Suprapubic skin (tissue), 4 donors: ENCODE measurements at regions not wholly inside any gene's neighbourhood (a gene's known extent, or its start where the extent isn't known, plus 50 kb on each side); places are given as distances from the start of the nearest gene placed in this dataset.
A peak's percentile ranks its signal among the peaks of the same experiment; 100 is the strongest.
"Not testable (repeated sequence)": the region's sequence is repeated elsewhere in the genome, so short reads cannot be mapped to it uniquely, and the experiment has no call there.

Experiments
- DNase-seq, 2 donors: peaks; one replicate each; pipeline ENCODE4 v3.0.0-alpha.2; 2019; ENCODE audit warnings: low spot score in 2 of 2
- H3K27ac ChIP-seq: fragments of 200-600 bp; sonication (generic); one replicate; pipeline ENCODE4 v1.5.1; 2019
- H3K27me3 ChIP-seq: fragments of 200-600 bp; sonication (generic); one replicate; pipeline ENCODE4 v1.5.1; 2019
- H3K36me3 ChIP-seq: fragments of 200-600 bp; sonication (generic); one replicate; pipeline ENCODE4 v1.5.1; 2019
- H3K4me1 ChIP-seq: fragments of 200-600 bp; sonication (generic); one replicate; pipeline ENCODE4 v1.5.1; 2019
- H3K4me3 ChIP-seq: fragments of 200-600 bp; sonication (generic); one replicate; pipeline ENCODE4 v1.5.1; 2019; ENCODE audit warnings: mild to moderate bottlenecking
- H3K9me3 ChIP-seq: fragments of 200-600 bp; sonication (generic); one replicate; pipeline ENCODE4 v1.5.1; 2019
- EP300 ChIP-seq: sonication (generic); formaldehyde crosslinking; IDR thresholded peaks from one replicate; pipeline ENCODE4 v1.6.1; 2017; ENCODE audit warnings: antibody characterized with exemption
- POLR2A ChIP-seq, 2 donors: fragments of 450-650 bp; IDR thresholded peaks; one replicate each; pipeline ENCODE4 v1.6.1; 2017; ENCODE audit warnings: antibody characterized with exemption in 2 of 2, mild to moderate bottlenecking in 2 of 2, moderate library complexity in 2 of 2
- POLR2AphosphoS5 ChIP-seq, 3 donors: sonication (generic); formaldehyde crosslinking; IDR thresholded peaks; one replicate each; pipeline ENCODE4 v1.6.1; 2017; ENCODE audit warnings: antibody characterized with exemption in 3 of 3
- WGBS: methylation state at CpG from one replicate; pipeline ENCODE4 v1.1.5; 2018; 5-methylcytosine and 5-hydroxymethylcytosine counted together
- TF ChIP-seq, protein P1 (sequence below), 2 donors: fragments of 200-600 bp in 1 of 2; fragments of 450-650 bp in 1 of 2; sonication (generic) in 1 of 2; IDR thresholded peaks; one replicate each; pipeline ENCODE4 v1.5.1; 2016 to 2019; ENCODE audit warnings: antibody characterized with exemption in 2 of 2, mild to moderate bottlenecking in 1 of 2, moderate library complexity in 1 of 2

DNA sequence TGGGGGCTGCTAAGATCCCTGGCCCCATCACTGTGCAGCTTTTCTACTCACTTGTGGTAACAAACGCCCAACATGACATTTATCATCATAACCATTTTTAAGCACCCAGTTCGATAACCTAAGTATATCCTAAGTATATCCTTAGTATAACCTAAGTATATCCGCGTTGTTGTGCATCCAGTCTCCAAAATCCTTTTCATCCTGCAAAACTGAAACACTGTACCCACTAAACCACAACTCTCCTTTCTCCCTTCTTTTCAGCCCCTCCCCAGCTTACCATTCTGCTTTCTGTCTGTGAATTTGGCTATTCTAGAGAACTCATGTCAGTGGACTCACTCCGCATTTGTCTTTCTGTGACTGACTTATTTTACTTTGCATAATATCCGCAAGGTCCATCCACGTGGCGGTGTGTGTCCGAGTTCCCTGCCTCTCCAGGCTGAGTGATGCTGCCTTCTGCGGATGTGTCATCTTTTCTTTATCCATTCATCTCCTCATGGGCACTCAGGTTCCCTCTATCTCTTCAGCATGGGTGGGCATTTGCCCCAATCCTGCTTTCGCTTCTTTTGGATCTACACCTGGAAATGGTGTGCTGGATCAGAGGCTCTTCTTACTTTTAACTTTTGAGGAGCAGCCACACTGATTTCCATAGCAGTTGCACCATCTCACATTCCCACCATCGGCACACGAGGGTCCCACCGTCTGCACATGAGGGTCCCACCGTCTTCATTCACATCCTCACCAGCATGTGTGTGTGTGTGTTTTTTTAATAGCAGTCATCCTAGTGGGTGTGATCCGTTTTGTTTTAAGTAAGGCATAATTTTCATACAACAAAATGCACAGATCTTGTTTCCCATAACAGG lies 82.4 kb upstream of the CLDN5 start:
- Histone ChIP-seq H3K4me1 (peaks cover 15% of the 10 kb centered on the region), H3K27ac (peak overlapping the region; percentile 67)

DNA sequence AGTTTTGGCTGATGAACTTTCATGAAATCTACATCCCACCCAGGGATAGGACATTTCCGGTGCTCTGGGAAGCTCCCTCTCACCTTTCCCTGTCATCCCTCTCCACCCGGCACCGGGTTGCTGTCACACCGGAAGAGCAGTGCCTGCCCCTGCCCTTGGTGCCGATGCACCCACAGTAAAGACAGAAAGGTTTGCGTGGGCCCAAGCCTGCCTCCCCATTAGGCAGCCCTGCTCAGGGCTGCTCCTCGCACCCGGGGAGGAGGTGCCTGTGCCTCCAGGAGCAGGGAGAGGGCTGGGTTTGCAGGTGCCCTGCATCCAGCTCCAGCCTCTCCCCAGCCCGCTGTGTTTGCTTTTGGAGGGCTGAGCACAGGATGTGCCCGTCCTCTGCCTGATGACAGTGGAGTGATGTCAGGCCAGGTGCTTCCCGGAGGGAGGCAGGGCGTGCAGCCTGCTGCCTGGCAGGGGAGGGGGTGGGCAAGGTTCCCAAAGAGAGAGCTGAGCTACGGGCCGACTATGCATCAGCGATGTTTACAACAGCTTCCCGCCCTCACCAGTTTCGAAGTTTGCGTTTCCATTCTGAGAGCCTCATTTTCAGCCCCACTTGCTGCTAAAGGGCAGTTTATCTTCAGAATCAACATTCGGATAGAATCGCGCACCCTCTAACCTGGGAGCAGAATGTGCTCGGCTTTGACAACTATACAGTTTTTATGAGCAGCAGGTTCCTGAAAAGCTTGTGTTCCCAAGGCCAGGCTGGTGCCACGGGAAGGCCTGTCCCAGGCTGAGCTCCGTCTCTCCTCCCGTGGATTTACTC lies 83.2 kb upstream of the CLDN5 start:
- peak in 1 of 2 donors; percentile 85 for DNase-seq

More for the DNA sequence above, 82.4 kb upstream of the CLDN5 start:
- no peak overlapping the region for H3K4me3 ChIP-seq
- peaks cover 25% of the 10 kb centered on the region for H3K27me3 ChIP-seq
- TF ChIP-seq POLR2AphosphoS5 (IDR thresholded peaks at IDR 0.05), result no peak
- no peak for TF ChIP-seq EP300
- TF ChIP-seq, protein P1, sequence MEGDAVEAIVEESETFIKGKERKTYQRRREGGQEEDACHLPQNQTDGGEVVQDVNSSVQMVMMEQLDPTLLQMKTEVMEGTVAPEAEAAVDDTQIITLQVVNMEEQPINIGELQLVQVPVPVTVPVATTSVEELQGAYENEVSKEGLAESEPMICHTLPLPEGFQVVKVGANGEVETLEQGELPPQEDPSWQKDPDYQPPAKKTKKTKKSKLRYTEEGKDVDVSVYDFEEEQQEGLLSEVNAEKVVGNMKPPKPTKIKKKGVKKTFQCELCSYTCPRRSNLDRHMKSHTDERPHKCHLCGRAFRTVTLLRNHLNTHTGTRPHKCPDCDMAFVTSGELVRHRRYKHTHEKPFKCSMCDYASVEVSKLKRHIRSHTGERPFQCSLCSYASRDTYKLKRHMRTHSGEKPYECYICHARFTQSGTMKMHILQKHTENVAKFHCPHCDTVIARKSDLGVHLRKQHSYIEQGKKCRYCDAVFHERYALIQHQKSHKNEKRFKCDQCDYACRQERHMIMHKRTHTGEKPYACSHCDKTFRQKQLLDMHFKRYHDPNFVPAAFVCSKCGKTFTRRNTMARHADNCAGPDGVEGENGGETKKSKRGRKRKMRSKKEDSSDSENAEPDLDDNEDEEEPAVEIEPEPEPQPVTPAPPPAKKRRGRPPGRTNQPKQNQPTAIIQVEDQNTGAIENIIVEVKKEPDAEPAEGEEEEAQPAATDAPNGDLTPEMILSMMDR (IDR thresholded peaks at IDR 0.05), result no peak
- no peak for TF ChIP-seq POLR2A (IDR thresholded peaks at IDR 0.05)
- no peaks in the 10 kb centered on the region for H3K36me3 ChIP-seq
- H3K9me3 ChIP-seq, result no peaks in the 10 kb centered on the region
- DNase-seq, result peak in 1 of 2 donors; percentile 34
- WGBS, result 83% methylated on average over 16 of the region's 16 CpGs

DNA sequence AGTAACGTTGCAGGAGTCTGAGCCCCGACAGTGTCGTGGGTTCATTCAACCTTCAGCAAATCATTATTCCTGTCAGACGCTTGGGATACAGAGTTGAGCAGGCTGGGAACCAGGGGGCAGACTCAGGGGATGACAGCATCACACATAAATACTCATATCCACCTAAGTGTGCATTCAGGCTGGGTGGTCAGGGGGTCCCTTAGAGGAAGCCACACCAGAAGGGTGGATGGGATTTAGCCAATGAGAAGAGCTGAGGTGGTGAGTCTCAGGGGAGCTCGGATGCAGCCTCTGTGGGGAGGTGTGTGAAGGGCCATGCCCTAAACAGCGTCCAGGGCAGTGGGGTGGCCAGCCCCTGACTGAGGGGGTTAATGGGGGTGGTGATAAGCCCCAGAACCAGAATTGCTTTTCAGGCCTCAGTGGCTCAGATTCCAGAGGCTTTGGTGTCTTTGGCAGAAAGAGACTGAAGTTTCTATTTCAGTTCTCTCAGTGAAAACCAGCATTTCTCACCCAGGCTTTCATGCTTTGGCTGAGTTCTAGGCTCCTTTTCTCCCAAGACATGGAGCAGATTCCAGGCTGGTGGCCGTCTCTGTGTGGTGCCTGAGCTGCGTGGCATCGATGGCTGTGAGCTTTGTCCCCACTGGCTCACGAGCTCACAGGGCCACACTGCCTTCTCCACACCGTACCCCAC lies 83.9 kb upstream of the CLDN5 start:
- WGBS, result 62% methylated on average over 11 of the region's 11 CpGs
- Histone ChIP-seq H3K27me3 (peaks cover 25% of the 10 kb centered on the region), H3K4me1 (peaks cover 15% of the 10 kb centered on the region), H3K36me3 (no peaks in the 10 kb centered on the region), H3K4me3 (no peak overlapping the region), H3K27ac (peak overlapping the region; percentile 38), H3K9me3 (no peaks in the 10 kb centered on the region)
- TF ChIP-seq POLR2A (IDR thresholded peaks at IDR 0.05) (no peak), POLR2AphosphoS5 (IDR thresholded peaks at IDR 0.05) (no peak), EP300 (no peak)
- TF ChIP-seq, protein P1 (IDR thresholded peaks at IDR 0.05), result no peak
- peak in 1 of 2 donors; percentile 55 for DNase-seq

More for the DNA sequence above, 83.2 kb upstream of the CLDN5 start:
- H3K27ac ChIP-seq, result peak overlapping the region; percentile 67
- H3K27me3 ChIP-seq, result peaks cover 25% of the 10 kb centered on the region
- H3K4me3 ChIP-seq, result peak overlapping the region; percentile 15
- WGBS, result 24% methylated on average over 20 of the region's 25 CpGs
- peaks cover 15% of the 10 kb centered on the region for H3K4me1 ChIP-seq
- no peaks in the 10 kb centered on the region for H3K36me3 ChIP-seq
- TF ChIP-seq POLR2A (IDR thresholded peaks at IDR 0.05) (no peak), EP300 (no peak), POLR2AphosphoS5 (IDR thresholded peaks at IDR 0.05) (peak in 1 of 3 donors; percentile 77)
- TF ChIP-seq, protein P1 (IDR thresholded peaks at IDR 0.05), result no peak
- no peaks in the 10 kb centered on the region for H3K9me3 ChIP-seq

DNA sequence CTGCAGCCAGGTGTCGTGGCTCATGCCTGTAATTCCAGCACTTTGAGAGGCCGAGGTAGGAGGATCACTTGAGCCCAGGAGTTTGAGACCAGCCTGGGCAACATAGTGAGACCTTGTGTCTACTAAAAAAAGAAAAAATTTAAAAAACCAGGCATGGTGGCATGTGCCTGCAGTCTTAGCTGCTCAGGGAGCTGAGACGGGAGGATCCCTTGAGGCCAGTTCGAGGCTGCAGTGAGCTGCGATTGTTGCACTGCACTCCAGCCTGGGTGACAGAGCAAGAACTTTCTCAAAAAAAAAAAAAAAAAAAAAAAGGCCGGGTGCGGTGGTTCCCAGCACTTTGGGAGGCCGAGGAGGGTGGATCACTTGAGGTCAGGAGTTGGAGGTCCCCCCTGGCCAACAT lies 85.5 kb upstream of the CLDN5 start:
- not testable (repeated sequence) for H3K36me3 ChIP-seq, H3K9me3 ChIP-seq, DNase-seq, H3K27ac ChIP-seq, H3K4me3 ChIP-seq
- Histone ChIP-seq H3K4me1 (peaks cover 15% of the 10 kb centered on the region), H3K27me3 (peaks cover 25% of the 10 kb centered on the region)
- 86% methylated on average over 8 of the region's 8 CpGs for WGBS

DNA sequence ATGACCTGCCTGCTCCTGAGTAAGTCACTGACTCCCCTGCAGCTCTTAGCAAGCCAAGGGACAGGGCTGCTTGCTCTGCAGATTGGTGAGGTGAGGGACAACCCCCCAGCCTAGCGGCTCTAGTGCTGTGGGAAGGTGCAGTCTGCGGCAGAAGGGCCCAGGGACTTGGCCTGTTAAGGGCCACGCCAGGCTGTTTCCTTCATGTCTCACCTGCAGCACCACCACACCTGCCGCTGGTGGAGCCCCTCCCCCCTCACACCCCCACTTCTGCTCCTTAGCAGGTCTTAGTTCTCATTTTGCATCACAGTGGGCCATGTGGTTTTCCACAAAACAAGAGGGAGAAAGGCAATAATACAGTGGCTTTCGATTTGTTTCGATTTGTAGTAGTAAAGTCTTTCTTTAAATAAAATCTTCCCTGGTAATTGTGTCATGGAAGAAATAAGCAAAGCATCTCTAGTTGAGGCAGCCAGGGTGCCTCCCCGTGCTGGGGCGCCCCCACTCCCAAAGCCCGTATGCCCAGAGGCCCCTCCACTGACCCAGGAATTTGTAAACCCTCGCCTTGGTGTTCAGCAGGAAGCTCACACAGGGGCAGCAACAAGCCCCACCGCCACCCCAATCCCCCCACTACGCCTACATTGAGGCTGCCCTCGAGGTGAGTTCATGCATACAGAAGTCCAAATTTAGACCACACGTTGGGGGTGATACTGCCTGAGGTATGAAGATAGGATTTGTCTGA lies 86.5 kb upstream of the CLDN5 start:
- TF ChIP-seq POLR2A (IDR thresholded peaks at IDR 0.05), result no peak
- TF ChIP-seq EP300, result no peak
- TF ChIP-seq, protein P1 (IDR thresholded peaks at IDR 0.05), result no peak
- TF ChIP-seq POLR2AphosphoS5 (IDR thresholded peaks at IDR 0.05), result no peak
- Histone ChIP-seq H3K9me3 (no peaks in the 10 kb centered on the region), H3K36me3 (no peaks in the 10 kb centered on the region), H3K4me3 (no peak overlapping the region), H3K27me3 (peaks cover 25% of the 10 kb centered on the region), H3K27ac (no peak overlapping the region), H3K4me1 (peaks cover 15% of the 10 kb centered on the region)
- 64% methylated on average over 14 of the region's 14 CpGs for WGBS
- no peak for DNase-seq
